Tibial artery (tissue), 4 donors: ENCODE measurements at regions not wholly inside any gene's neighbourhood (a gene's known extent, or its start where the extent isn't known, plus 50 kb on each side); places are given as distances from the start of the nearest gene placed in this dataset.

Experiments
- DNase-seq, 2 donors: peaks; one replicate each; pipeline ENCODE4 v3.0.0-alpha.2; 2019
- H3K27ac ChIP-seq, 2 donors: fragments of 200-600 bp; sonication (generic) in 1 of 2; 1 replicate in 1 of 2; 2 replicates in 1 of 2; pipeline ENCODE4 v1.5.1; 2018 to 2019; ENCODE audit warnings: mild to moderate bottlenecking in 1 of 2
- H3K27me3 ChIP-seq, 2 donors: fragments of 200-600 bp; sonication (generic) in 1 of 2; one replicate each; pipeline versions ENCODE4 v1.5.1 to v1.6.0; 2016 to 2019
- H3K36me3 ChIP-seq, 3 donors: fragments of 200-600 bp; sonication (generic) in 2 of 3; one replicate each; pipeline ENCODE4 v1.5.1; 2016 to 2019; ENCODE audit warnings: mild to moderate bottlenecking in 2 of 3
- H3K4me1 ChIP-seq, 4 donors: fragments of 200-600 bp; sonication (generic) in 2 of 4; 1 replicate in 3 of 4; 2 replicates in 1 of 4; pipeline ENCODE4 v1.5.1; 2016 to 2019
- H3K4me3 ChIP-seq, 2 donors: fragments of 200-600 bp; sonication (generic) in 1 of 2; 1 replicate in 1 of 2; 2 replicates in 1 of 2; pipeline ENCODE4 v1.5.1; 2018 to 2019; ENCODE audit warnings: mild to moderate bottlenecking in 2 of 2
- H3K9me3 ChIP-seq, 3 donors: fragments of 200-600 bp; sonication (generic) in 1 of 3; one replicate each; pipeline ENCODE4 v1.5.1; 2016 to 2019
- CTCF ChIP-seq, 2 experiments: fragments of 200-600 bp in 1 of 2; fragments of 450-650 bp in 1 of 2; IDR thresholded peaks; one replicate each; pipeline ENCODE4 v1.5.1; 2017 to 2019; ENCODE audit warnings: antibody characterized with exemption in 2 of 2, mild to moderate bottlenecking in 1 of 2, moderate library complexity in 1 of 2
- intact Hi-C: fragments of 100-400 bp; cut with DNase I; formaldehyde crosslinking; loops from one replicate; pipeline ENCODE4 v1.15.0; 2023; ENCODE audit warnings: low total_unique reads

- Histone ChIP-seq H3K4me1 (no peaks in the 10 kb centered on the region), H3K27ac (no peak overlapping the region), H3K4me3 (no peak overlapping the region), H3K27me3 (no peaks in the 10 kb centered on the region), H3K9me3 (no peaks in the 10 kb centered on the region), H3K36me3 (no peaks in the 10 kb centered on the region)
- TF ChIP-seq CTCF (IDR thresholded peaks at IDR 0.05), result no peak
- DNase-seq, result no peak
- intact Hi-C loops, result no loop called here
These were observed 63.4 kb upstream of the FUT8 start for GRCh38 chr14:65349100-65349499.

GRCh38 chr14:65351493-65352194, 60.9 kb upstream of the FUT8 start:
- no peak overlapping the region for H3K27ac ChIP-seq
- no peaks in the 10 kb centered on the region for H3K36me3 ChIP-seq
- H3K27me3 ChIP-seq, result no peaks in the 10 kb centered on the region
- intact Hi-C loops, result no loop called here
- H3K4me1 ChIP-seq, result no peaks in the 10 kb centered on the region
- H3K9me3 ChIP-seq, result no peaks in the 10 kb centered on the region
- no peak for DNase-seq
- no peak overlapping the region for H3K4me3 ChIP-seq
- TF ChIP-seq CTCF (IDR thresholded peaks at IDR 0.05), result no peak

GRCh38 chr14:65352964-65353530, 59.5 kb upstream of the FUT8 start:
- no peaks in the 10 kb centered on the region for H3K27me3 ChIP-seq
- H3K4me1 ChIP-seq, result no peaks in the 10 kb centered on the region
- no peak for DNase-seq
- no peaks in the 10 kb centered on the region for H3K9me3 ChIP-seq
- H3K4me3 ChIP-seq, result no peak overlapping the region
- H3K36me3 ChIP-seq, result no peaks in the 10 kb centered on the region
- TF ChIP-seq CTCF (IDR thresholded peaks at IDR 0.05), result no peak
- intact Hi-C loops, result no loop called here
- no peak overlapping the region for H3K27ac ChIP-seq

- Histone ChIP-seq H3K4me3 (no peak overlapping the region), H3K36me3 (no peaks in the 10 kb centered on the region), H3K4me1 (no peaks in the 10 kb centered on the region), H3K9me3 (no peaks in the 10 kb centered on the region), H3K27me3 (no peaks in the 10 kb centered on the region), H3K27ac (no peak overlapping the region)
- no peak for DNase-seq
- no peak for TF ChIP-seq CTCF (IDR thresholded peaks at IDR 0.05)
- intact Hi-C loops, result no loop called here
These were observed 58.4 kb upstream of the FUT8 start for GRCh38 chr14:65354131-65354530.

GRCh38 chr14:65354715-65355114, 57.8 kb upstream of the FUT8 start:
- Histone ChIP-seq H3K36me3 (no peaks in the 10 kb centered on the region), H3K9me3 (no peaks in the 10 kb centered on the region), H3K27ac (no peak overlapping the region), H3K4me3 (no peak overlapping the region), H3K27me3 (no peaks in the 10 kb centered on the region), H3K4me1 (no peaks in the 10 kb centered on the region)
- no peak for TF ChIP-seq CTCF (IDR thresholded peaks at IDR 0.05)
- intact Hi-C loops, result no loop called here
- no peak for DNase-seq
